ENCODE measurements at regions not wholly inside any gene's neighbourhood (a gene's known extent, or its start where the extent isn't known, plus 50 kb on each side); places are given as distances from the start of the nearest gene placed in this dataset.

DNA sequence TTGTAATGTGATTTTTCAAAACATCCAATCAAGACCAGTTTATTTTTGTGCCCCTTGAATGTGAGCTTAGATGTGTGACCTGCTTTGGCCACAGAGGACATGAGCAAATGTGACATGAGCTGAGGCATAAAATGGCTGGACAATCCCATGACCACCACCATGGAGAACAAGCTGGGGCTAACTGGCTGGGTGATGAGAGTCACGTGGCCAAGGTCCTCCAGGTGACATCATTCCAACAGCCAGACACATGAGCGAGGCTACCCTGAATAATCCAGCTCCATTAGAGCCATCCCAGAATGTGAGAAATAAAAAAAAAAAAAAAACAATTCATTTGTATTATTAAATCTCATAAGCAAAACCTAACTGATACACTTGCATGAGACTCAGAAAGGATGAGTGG, 90.4 kb upstream of the LDB2 start:
- TF ChIP-seq, protein P1, sequence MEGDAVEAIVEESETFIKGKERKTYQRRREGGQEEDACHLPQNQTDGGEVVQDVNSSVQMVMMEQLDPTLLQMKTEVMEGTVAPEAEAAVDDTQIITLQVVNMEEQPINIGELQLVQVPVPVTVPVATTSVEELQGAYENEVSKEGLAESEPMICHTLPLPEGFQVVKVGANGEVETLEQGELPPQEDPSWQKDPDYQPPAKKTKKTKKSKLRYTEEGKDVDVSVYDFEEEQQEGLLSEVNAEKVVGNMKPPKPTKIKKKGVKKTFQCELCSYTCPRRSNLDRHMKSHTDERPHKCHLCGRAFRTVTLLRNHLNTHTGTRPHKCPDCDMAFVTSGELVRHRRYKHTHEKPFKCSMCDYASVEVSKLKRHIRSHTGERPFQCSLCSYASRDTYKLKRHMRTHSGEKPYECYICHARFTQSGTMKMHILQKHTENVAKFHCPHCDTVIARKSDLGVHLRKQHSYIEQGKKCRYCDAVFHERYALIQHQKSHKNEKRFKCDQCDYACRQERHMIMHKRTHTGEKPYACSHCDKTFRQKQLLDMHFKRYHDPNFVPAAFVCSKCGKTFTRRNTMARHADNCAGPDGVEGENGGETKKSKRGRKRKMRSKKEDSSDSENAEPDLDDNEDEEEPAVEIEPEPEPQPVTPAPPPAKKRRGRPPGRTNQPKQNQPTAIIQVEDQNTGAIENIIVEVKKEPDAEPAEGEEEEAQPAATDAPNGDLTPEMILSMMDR (conservative IDR thresholded peaks at IDR 0.05; ENCODE audit: low read length): no peak
- TF ChIP-seq EZH2phosphoT487 (IDR thresholded peaks at IDR 0.05; ENCODE audit: borderline replicate concordance): no peak

All from Loucy (cell line).